GM23338 (cell line): ENCODE measurements at regions not wholly inside any gene's neighbourhood (a gene's known extent, or its start where the extent isn't known, plus 50 kb on each side); places are given as distances from the start of the nearest gene placed in this dataset.

Source experiments
- ATAC-seq: fragments of 200-7000 bp; cut with Tn5 transposase; 3 replicates; pipeline ENCODE4 v1.9.1; 2020
- DNase-seq: peaks from one replicate; pipeline ENCODE4 v3.0.0-alpha.2; 2015; ENCODE audit warnings: low spot score
- H2AFZ ChIP-seq: fragments of 200-600 bp; sonication (generic); 2 replicates; pipeline ENCODE4 v1.8.0; 2016; ENCODE audit warnings: antibody characterized with exemption, mild to moderate bottlenecking, moderate library complexity
- H3F3A ChIP-seq: fragments of 200-600 bp; sonication (generic); replicated peaks from 2 replicates; pipeline ENCODE4 v1.8.0; 2017; ENCODE audit warnings: antibody characterized with exemption, mixed run types, low read depth
- H3K27ac ChIP-seq: fragments of 200-600 bp; sonication (generic); 2 replicates; pipeline ENCODE4 v1.6.1; 2016; ENCODE audit warnings: low read depth
- H3K27me3 ChIP-seq: fragments of 200-600 bp; sonication (generic); 2 replicates; pipeline ENCODE4 v1.8.0; 2016; ENCODE audit warnings: mild to moderate bottlenecking, mixed run types, moderate library complexity; ENCODE audit not compliant: insufficient read depth
- H3K36me3 ChIP-seq: fragments of 200-600 bp; sonication (generic); 2 replicates; pipeline ENCODE4 v1.8.0; 2016; ENCODE audit warnings: mild to moderate bottlenecking; ENCODE audit not compliant: insufficient read depth
- H3K4me1 ChIP-seq: fragments of 200-600 bp; sonication (generic); 2 replicates; pipeline ENCODE4 v1.8.0; 2016; ENCODE audit warnings: mild to moderate bottlenecking, moderate library complexity; ENCODE audit not compliant: insufficient read depth
- H3K4me2 ChIP-seq: fragments of 200-600 bp; sonication (generic); 2 replicates; pipeline ENCODE4 v1.7.1; 2017; ENCODE audit warnings: mixed run types
- H3K4me3 ChIP-seq: fragments of 200-600 bp; sonication (generic); 2 replicates; pipeline ENCODE4 v1.6.1; 2016; ENCODE audit warnings: mixed run types
- H3K79me2 ChIP-seq: fragments of 200-600 bp; sonication (generic); replicated peaks from 2 replicates; pipeline ENCODE4 v1.8.0; 2017; ENCODE audit warnings: mild to moderate bottlenecking; ENCODE audit not compliant: insufficient read depth
- H3K9me2 ChIP-seq: fragments of 200-600 bp; sonication (generic); 2 replicates; pipeline ENCODE4 v1.8.0; 2017; ENCODE audit not compliant: insufficient read depth
- H4K20me1 ChIP-seq: fragments of 200-600 bp; sonication (generic); replicated peaks from 2 replicates; pipeline ENCODE4 v1.8.0; 2017; ENCODE audit warnings: mild to moderate bottlenecking; ENCODE audit not compliant: insufficient read depth
- H3K27ac Mint-ChIP-seq: 2 replicates; pipeline ENCODE4 v1.8.0; 2020; ENCODE audit warnings: inconsistent platforms, mild to moderate bottlenecking, moderate library complexity, mixed read lengths
- H3K27me3 Mint-ChIP-seq: 3 replicates; pipeline ENCODE4 v1.8.0; 2022; ENCODE audit warnings: low read depth, mild to moderate bottlenecking, moderate library complexity, mixed read lengths, inconsistent platforms; ENCODE audit not compliant: insufficient read depth, poor library complexity
- H3K36me3 Mint-ChIP-seq: 3 replicates; pipeline ENCODE4 v1.8.0; 2021; ENCODE audit warnings: low read depth, mild to moderate bottlenecking, inconsistent platforms, moderate library complexity, mixed read lengths
- H3K4me1 Mint-ChIP-seq: 3 replicates; pipeline ENCODE4 v1.8.0; 2020; ENCODE audit warnings: mild to moderate bottlenecking, inconsistent platforms, mixed read lengths
- H3K4me3 Mint-ChIP-seq: 3 replicates; pipeline ENCODE4 v1.8.0; 2021; ENCODE audit warnings: moderate library complexity, mild to moderate bottlenecking, inconsistent platforms, mixed read lengths
- H3K9me3 Mint-ChIP-seq: 3 replicates; pipeline ENCODE4 v1.8.0; 2020; ENCODE audit warnings: moderate library complexity, mild to moderate bottlenecking, inconsistent platforms, mixed read lengths
- CTCF ChIP-seq, 2 experiments: fragments of 200-600 bp in 1 of 2; sonication (generic) in 1 of 2; conservative IDR thresholded peaks; 2 replicates each; pipeline versions ENCODE4 v1.5.1 to v1.6.1; 2016 to 2017; ENCODE audit warnings: antibody characterized with exemption in 2 of 2, low read depth in 2 of 2, mild to moderate bottlenecking in 2 of 2, moderate library complexity in 1 of 2
- ETS1 ChIP-seq: IDR thresholded peaks from 2 replicates; pipeline ENCODE4 v1.6.1; 2016; ENCODE audit warnings: antibody characterized with exemption
- EZH2 ChIP-seq: fragments of 200-600 bp; sonication (generic); IDR thresholded peaks from one replicate; pipeline ENCODE4 v1.8.0; 2017; ENCODE audit warnings: antibody characterized with exemption, mild to moderate bottlenecking, low read depth; ENCODE audit not compliant: unreplicated experiment
- EZH2phosphoT487 ChIP-seq: fragments of 200-600 bp; sonication (generic); IDR thresholded peaks from one replicate; pipeline ENCODE4 v1.8.1; 2018; ENCODE audit warnings: antibody characterized with exemption; ENCODE audit not compliant: unreplicated experiment
- NANOG ChIP-seq: IDR thresholded peaks from 2 replicates; pipeline ENCODE4 v1.6.1; 2016; ENCODE audit warnings: antibody characterized with exemption, borderline replicate concordance
- REST ChIP-seq: IDR thresholded peaks from one replicate; pipeline ENCODE4 v1.6.1; 2018; ENCODE audit warnings: antibody characterized with exemption; ENCODE audit not compliant: unreplicated experiment
- ZNF462 ChIP-seq: fragments of 250-450 bp; sonication (Bioruptor Pico); IDR thresholded peaks from 2 replicates; pipeline ENCODE4 v1.5.0; 2020; ENCODE audit warnings: mild to moderate bottlenecking, moderate library complexity

GRCh38 chr2:234708091-234708683 lies 211.3 kb upstream of the ARL4C start:
- peaks cover 40% of the 10 kb centered on the region for H3K4me1 ChIP-seq
- no peaks in the 10 kb centered on the region for H4K20me1 ChIP-seq
- peak overlapping the region; percentile 54 for H3K4me2 ChIP-seq
- H3K9me2 ChIP-seq, result no peaks in the 10 kb centered on the region; the same call in 1 of the 2 replicates
- peak overlapping the region; percentile 15; the same call in 2 of the 3 replicates for H3K4me3 Mint-ChIP-seq
- H3K27me3 Mint-ChIP-seq, result peaks cover 20% of the 10 kb centered on the region
- peak; percentile 89 for ATAC-seq
- no peak overlapping the region for H3K27ac Mint-ChIP-seq
- DNase-seq, result peak; percentile 58
- no peaks in the 10 kb centered on the region for H3K36me3 ChIP-seq
- H3K27me3 ChIP-seq, result peaks cover 16% of the 10 kb centered on the region
- H3F3A ChIP-seq, result no peaks in the 10 kb centered on the region
- H3K27ac ChIP-seq, result no peak overlapping the region
- peaks cover 33% of the 10 kb centered on the region for H3K4me1 Mint-ChIP-seq
- H3K4me3 ChIP-seq, result peak overlapping the region; percentile 1; the same call in 1 of the 2 replicates
- H3K36me3 Mint-ChIP-seq, result no peaks in the 10 kb centered on the region
- H2AFZ ChIP-seq, result no peak overlapping the region
- TF ChIP-seq NANOG, result peak; percentile 34; the same call in 1 of the 2 replicates
- TF ChIP-seq REST, result no peak
- H3K79me2 ChIP-seq, result no peaks in the 10 kb centered on the region
- H3K9me3 Mint-ChIP-seq, result no peaks in the 10 kb centered on the region

- peaks cover 11% of the 10 kb centered on the region for H3K27me3 ChIP-seq
- peaks cover 22% of the 10 kb centered on the region for H3K27me3 Mint-ChIP-seq
- H3K4me1 ChIP-seq, result peaks cover 37% of the 10 kb centered on the region
- H3K4me3 ChIP-seq, result no peak overlapping the region
- no peaks in the 10 kb centered on the region for H3K79me2 ChIP-seq
- no peaks in the 10 kb centered on the region for H3K9me2 ChIP-seq
- H3K36me3 Mint-ChIP-seq, result no peaks in the 10 kb centered on the region
- TF ChIP-seq EZH2phosphoT487 (no peak), ZNF462 (CRISPR knock-in tag) (no peak), EZH2 (no peak), ETS1 (no peak), CTCF (conservative IDR thresholded peaks at IDR 0.05; ENCODE audit: low read depth in 2 of 2) (no peak)
- no peaks in the 10 kb centered on the region for H4K20me1 ChIP-seq
- ATAC-seq (no peak), DNase-seq (no peak)
- no peak overlapping the region for H3K27ac Mint-ChIP-seq
- H3F3A ChIP-seq, result no peaks in the 10 kb centered on the region
- no peak overlapping the region for H3K4me2 ChIP-seq
- H3K36me3 ChIP-seq, result no peaks in the 10 kb centered on the region
- H3K9me3 Mint-ChIP-seq, result no peaks in the 10 kb centered on the region; the same call in 1 of the 3 replicates
- no peak overlapping the region for H2AFZ ChIP-seq
- H3K27ac ChIP-seq, result no peak overlapping the region
- peaks cover 33% of the 10 kb centered on the region for H3K4me1 Mint-ChIP-seq
- no peak overlapping the region for H3K4me3 Mint-ChIP-seq
Observed at GRCh38 chr2:234706086-234706485, 209.2 kb upstream of the ARL4C start.
